T-helper 2 cell treated with Interferon-gamma antibody and Interleukin-4, amounts not matched to agents 100 ng/mL and 5 ng/mL, for 36 hours (primary cell): ENCODE measurements at regions not wholly inside any gene's neighbourhood (a gene's known extent, or its start where the extent isn't known, plus 50 kb on each side); places are given as distances from the start of the nearest gene placed in this dataset.

Experiments
- intact Hi-C: fragments of 100-400 bp; cut with micrococcal nuclease; formaldehyde crosslinking; loops from one replicate; pipeline ENCODE4 v1.15.1; 2023

DNA sequence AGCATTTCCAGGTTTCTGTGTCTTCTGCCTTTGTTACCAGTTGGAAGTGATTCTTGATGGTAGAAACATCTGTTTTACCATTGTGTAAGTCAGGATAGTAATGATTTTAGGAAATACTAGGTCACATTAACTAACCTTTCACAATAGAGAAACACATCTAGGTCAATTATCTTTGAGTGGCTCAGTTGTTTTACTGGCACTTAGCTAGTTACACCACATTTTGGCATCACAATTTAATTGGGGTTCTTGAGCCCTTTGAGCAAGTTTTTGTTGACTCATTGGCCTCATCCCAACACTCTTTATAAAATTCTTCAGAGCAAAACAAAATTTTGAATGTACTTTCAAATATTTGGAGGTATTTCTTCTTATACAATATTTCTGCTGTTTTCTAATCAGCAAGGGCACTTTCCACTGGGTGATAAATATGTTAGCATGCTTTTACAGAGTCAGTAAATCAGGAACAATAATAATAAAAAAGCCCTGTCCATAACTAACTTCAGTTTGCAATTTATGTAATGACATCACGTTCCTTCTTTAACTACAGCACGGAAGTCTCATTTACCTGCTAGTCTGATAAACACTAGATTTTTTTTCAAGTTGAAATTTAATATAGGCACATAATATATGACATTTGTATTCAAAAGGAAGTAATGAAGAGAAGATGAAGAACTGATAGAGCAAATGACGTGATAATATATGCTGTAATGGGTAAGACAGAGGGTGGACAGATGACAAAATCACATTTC, 64.8 kb upstream of the GK2 start:
- intact Hi-C loops, result no loop called here

DNA sequence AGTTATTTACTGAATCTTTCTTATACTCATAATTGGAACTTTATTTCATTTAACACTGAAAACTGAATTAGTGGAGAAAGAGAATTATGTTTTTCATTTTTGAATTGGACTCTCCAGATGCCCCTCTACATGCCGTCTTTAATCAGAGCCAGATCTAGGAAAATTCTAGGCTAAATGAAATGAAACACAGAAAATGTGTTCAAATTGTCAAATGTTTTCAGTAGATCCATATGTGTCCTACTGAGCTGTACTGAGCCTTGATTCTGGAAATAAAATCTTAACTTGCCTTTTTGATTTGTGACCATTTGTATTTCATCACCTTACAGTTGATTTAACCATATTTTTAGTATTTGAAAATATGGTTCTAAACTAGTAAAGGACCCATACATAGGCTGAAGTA, 64.0 kb upstream of the GK2 start:
- intact Hi-C loops, result no loop called here

DNA sequence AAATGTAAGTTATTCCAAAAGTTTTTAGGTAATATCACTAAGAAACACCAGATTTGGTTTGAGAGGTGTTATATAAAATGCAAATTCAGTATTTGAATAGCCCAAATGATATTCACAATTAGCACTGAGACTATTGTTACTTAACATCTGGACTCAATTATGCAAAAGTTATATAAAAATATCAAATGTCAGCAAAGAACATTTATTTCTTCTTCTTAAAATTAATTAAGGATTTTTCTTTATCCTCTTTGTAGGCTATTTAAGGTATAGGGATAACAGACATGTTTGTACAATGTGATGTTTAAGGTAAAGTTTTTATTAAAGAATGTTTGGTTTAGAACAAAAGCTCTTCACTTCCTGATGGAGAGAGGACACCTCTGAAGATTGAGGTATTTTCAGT, 63.3 kb upstream of the GK2 start:
- intact Hi-C loops, result no loop called here

DNA sequence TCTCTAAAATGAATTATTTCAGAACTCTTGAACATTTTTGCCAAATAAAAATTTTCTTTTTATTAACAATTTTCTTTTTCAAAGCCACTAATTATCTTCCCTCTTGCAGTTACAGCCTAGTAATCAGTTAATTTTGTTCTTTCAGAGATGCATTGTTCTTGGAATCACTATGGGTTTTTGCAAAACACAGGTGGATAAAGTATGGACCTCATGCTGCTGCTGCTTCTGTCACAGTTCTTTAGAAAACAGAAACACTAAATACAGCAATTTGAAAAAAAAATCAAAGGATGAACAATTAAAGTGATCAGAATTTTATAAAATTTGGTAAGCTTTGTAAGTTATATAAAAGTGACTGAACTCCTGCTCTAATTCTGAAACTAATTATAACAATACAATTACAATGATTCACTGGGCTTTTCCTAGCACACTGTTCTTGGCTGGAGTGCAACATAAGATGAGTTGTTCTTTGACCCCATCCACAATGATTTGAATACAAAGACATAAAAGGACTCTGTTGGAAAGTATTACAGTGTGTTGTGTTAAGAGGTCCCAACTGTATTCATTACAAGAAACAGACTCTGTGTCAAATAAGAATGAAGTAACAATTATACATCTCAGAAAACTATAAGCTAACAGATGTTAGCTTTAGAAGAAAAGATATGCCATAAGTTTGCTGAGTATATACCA, 59.4 kb upstream of the GK2 start:
- intact Hi-C loops, result no loop called here

DNA sequence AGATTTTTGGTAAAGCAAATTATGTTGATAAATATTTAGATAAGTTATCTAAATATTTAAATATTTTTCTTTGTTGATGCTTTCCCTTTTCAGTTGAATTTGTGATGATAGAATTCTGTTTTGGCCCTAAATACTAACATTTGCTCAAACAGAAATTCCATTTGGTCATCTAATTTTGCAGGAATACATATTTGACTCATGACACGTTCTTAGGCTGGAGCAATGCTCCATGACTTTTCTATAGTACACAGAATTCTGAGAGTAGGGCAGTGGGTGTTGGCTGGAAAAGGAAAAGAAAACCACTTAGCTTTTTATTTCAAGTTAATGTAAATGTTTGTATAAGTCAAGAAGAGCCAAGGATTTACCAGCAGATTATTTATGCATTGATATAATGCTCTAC, 58.6 kb upstream of the GK2 start:
- intact Hi-C loops, result no loop called here
